ENCODE measurements at regions not wholly inside any gene's neighbourhood (a gene's known extent, or its start where the extent isn't known, plus 50 kb on each side); places are given as distances from the start of the nearest gene placed in this dataset.

- peak; percentile 79 for DNase-seq
These were observed 116.8 kb upstream of the CNTLN start for GRCh38 chr9:17017931-17018491.

- DNase-seq: no peak
These were observed 120.9 kb upstream of the CNTLN start for GRCh38 chr9:17013891-17014290.

GRCh38 chr9:17013010-17013409 lies 121.8 kb upstream of the CNTLN start:
- no peak for DNase-seq

- no peak for DNase-seq
These were observed 123.0 kb upstream of the CNTLN start for GRCh38 chr9:17011880-17012279.

- no peak for DNase-seq
These were observed 125.8 kb upstream of the CNTLN start for GRCh38 chr9:17009071-17009470.

- DNase-seq: peak; percentile 81
These were observed 129.6 kb upstream of the CNTLN start for GRCh38 chr9:17005056-17005823.

GRCh38 chr9:17004500-17004899 lies 130.3 kb upstream of the CNTLN start:
- peak; percentile 28 for DNase-seq

- DNase-seq: peak; percentile 79
These were observed 131.1 kb upstream of the CNTLN start for GRCh38 chr9:17003576-17004240.

GRCh38 chr9:16996901-16997491 lies 126.5 kb upstream of the BNC2 start:
- no peak for DNase-seq

GRCh38 chr9:16992138-16992537 lies 121.7 kb upstream of the BNC2 start:
- no peak for DNase-seq

- DNase-seq: peak; percentile 77
These were observed 116.6 kb upstream of the BNC2 start for GRCh38 chr9:16987026-16987425.

- DNase-seq: peak; percentile 61
These were observed 116.1 kb upstream of the BNC2 start for GRCh38 chr9:16986556-16986955.

GRCh38 chr9:16985559-16986348 lies 115.3 kb upstream of the BNC2 start:
- DNase-seq: peak; percentile 90

- DNase-seq: no peak
These were observed 112.4 kb upstream of the BNC2 start for GRCh38 chr9:16982780-16983310.

- DNase-seq: no peak
These were observed 106.0 kb upstream of the BNC2 start for GRCh38 chr9:16976427-16976826.

- DNase-seq: no peak
These were observed 104.0 kb upstream of the BNC2 start for GRCh38 chr9:16974436-16974835.

- peak; percentile 59 for DNase-seq
These were observed 99.9 kb upstream of the BNC2 start for GRCh38 chr9:16970321-16970720.

- peak; percentile 99 for DNase-seq
These were observed 93.8 kb upstream of the BNC2 start for GRCh38 chr9:16964228-16964627.

GRCh38 chr9:16960084-16960483 lies 89.6 kb upstream of the BNC2 start:
- peak; percentile 79 for DNase-seq

GRCh38 chr9:16959391-16959790 lies 88.9 kb upstream of the BNC2 start:
- peak; percentile 84 for DNase-seq

GRCh38 chr9:16954040-16954439 lies 83.6 kb upstream of the BNC2 start:
- DNase-seq: no peak

- no peak for DNase-seq
These were observed 81.0 kb upstream of the BNC2 start for GRCh38 chr9:16951502-16951901.

- DNase-seq: no peak
These were observed 79.6 kb upstream of the BNC2 start for GRCh38 chr9:16950051-16950450.

Data from fibroblast of skin of right biceps (primary cell).